NCI-H2196 treated with DMSO at 0.1 percent for 48 hours (cell line): ENCODE measurements at regions not wholly inside any gene's neighbourhood (a gene's known extent, or its start where the extent isn't known, plus 50 kb on each side); places are given as distances from the start of the nearest gene placed in this dataset.

Source experiments
- DNase-seq: peaks from one replicate; lab custom pipeline; 2025; ENCODE audit not compliant: unreplicated experiment; lab: John Stamatoyannopoulos, UW

- no peak for DNase-seq
Observed at GRCh38 chr7:70975754-70976153, 156.2 kb upstream of the GALNT17 start.

- DNase-seq: no peak
Observed at GRCh38 chr7:70986297-70986696, 145.6 kb upstream of the GALNT17 start.

- no peak for DNase-seq
Observed at GRCh38 chr7:70994176-70994575, 137.8 kb upstream of the GALNT17 start.

DNA sequence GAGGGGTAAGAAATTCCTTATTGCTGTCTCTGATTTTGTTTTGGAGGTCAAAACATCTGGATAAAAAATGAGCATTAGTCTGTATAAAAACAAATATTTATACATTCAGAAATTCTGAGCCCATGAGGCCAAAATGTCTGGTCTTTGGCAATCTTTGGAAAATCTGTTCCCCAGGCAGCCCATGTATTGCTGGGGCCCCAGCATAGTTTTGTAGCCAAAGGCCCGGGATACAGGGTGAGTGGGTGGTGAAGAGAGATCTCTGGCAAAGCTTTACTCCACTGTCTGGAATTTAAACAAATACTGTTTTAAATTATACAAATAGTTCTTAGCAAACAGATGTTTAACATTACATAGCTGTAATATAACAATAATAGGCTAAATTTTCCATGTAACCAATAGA lies 134.7 kb upstream of the GALNT17 start:
- DNase-seq: no peak

DNA sequence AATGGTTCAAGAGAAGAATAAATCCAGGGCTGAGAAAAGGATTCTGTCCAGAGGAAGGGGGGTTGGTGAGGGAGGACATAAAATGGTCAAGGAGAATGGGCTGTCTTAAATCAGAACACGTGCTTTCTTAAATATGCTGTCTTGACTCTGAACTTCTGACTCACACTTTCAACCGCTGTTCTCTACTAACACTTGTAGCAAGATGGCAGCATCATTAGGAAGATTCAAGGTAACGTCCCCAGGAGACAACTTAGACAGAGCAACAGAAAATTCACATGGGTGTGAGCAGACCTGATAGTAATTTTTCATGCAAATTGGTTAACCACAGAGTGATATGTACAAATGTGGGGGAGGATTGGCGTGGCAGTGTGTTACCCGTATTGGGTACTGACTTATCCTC lies 126.8 kb upstream of the GALNT17 start:
- DNase-seq: no peak

DNA sequence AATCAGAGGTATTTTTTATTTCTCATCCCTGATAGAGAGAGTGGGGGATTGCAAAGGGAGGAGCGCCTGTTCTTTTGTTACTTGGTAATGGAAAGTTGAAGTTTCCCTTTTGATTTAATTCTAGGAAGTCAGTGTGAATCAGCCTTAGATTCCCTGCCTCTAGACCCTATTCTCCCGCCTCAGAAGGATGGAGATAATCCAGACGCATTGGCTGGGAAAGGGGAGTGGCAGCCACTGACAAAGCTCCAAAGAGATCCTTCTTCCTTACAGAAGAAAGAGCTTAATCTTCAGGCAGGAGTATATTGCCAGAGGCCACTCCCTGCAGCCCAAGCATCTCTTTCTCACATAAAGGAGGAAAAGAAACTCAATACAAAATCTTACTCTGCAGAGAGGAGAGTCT lies 122.3 kb upstream of the GALNT17 start:
- DNase-seq: no peak

DNA sequence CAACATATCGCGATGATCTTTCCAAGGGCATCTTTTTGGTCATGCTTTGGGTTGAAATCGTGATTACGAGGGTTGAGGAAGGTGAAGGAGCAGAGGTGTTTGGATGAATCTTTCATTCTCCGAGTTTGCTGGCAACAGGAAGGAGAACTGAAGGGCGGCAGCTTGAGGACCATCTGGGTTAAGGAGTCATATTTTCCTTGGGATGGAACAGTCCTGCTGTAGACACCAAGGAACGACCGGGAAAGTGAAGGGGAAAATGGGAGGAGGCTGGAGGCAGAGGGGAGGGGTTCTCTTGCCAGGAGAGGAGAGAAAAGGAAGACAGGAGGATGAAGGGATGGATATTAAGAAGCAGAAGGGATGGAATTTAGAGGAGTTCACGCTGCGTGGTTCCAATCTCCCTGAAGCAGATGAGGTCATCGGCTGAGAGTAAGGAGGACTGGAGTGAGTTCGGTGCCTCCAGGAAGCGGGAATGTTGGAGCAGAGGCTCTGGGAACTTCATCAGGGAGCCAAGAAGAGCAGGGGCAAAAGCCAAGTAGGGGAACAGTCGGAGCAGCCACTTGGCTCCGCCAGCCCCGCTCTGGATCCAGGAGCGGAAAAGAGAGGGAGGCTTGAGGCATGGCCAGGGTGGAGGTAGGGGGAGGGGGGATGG lies 116.6 kb upstream of the GALNT17 start:
- DNase-seq: no peak

GRCh38 chr7:71016401-71016800 lies 115.5 kb upstream of the GALNT17 start:
- no peak for DNase-seq

DNA sequence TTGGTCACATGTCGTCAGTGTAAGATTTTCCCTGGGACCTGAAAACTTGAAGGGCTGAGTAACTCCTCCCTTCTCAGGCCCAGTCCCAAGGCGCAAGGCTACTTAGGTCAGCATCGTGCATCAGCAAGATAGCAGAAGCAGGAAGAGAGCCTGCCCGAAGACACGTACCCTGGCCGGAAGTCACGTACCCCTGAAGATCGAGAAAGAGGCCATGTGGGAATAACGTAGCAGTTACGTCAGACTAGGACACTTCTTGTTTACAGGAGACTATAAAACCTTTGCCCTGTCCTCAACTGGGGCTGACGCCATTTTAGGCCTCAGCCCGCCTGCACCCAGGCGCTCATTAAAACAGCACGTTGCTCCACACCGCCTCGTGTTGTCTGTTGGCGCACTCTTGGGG lies 114.3 kb upstream of the GALNT17 start:
- DNase-seq: no peak

DNA sequence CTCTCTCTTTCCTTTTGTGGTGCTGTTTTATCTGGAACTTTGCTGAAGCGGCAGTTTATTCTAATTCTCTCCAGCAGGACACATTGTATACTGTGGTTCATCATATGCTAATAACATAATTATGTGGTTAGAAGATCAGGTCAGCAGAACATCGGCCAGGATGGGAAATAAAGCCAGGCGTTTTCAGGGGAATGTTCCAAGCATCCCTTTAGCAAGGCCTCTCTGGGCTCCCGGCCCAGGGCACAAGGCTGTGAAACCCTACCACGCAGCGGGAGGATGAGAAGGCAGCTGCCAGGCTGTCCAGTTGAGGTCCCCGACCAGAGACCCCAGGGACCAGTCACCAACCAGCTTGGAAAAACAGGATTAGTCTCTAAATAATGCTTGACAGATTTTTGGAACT lies 112.2 kb upstream of the GALNT17 start:
- DNase-seq: no peak

DNA sequence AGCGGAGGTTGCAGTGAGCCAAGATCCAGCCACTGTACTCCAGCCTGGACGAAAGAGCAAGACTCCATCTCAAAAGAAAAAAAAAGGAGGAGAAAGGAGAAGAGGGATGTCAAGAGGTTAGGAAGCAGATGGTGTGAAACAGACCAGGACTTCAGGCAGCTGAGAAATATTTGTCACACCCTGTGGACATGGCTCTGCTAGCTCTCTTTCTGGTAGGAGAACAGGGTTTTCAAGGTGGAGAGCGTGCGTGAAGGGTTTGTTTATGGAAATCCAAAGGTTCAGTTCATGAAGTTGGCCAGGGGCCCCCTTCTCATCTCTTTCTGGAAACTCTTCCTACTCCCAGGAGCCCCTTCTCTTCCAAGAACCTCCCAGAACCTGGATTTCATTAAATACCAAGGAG lies 110.8 kb upstream of the GALNT17 start:
- no peak for DNase-seq

DNA sequence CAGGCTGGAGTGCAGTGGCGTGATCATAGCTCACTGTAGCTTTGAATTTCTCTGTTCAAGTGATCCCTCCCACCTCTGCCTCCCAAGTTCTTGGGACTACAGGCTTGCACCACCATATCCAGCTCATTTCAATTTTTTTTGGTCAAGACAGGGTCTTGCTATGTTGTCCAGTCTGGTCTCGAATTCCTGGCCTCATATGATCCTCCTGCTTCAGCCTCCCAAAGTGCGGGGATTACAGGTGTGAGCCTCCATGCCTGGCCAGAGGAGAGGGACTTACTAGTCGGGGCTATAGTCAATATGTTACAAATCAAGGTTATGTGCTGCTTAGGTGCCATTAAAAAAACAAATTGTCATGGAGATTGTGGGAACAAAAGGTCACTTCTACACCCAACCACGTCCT lies 105.3 kb upstream of the GALNT17 start:
- no peak for DNase-seq

GRCh38 chr7:71034243-71034642 lies 97.7 kb upstream of the GALNT17 start:
- DNase-seq: no peak

- no peak for DNase-seq
Observed at GRCh38 chr7:71042591-71042990, 89.4 kb upstream of the GALNT17 start.

DNA sequence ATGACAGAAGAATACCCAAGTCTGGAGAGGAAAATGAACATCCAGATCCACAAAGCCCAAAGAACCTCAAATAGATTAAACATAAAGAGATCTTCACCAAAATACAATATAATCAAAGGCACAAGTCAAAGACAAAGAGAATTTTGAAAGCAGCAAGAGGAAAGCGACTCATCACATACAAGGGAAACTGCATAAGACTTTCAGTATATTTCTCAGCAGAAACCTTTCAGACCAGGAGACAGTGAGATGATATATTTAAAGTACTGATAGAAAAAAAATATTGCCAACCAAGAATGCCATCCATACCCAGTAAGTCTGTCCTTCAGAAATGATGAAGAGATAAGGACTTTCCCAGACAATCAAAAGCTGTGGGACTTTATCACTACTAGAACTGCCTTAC lies 81.5 kb upstream of the GALNT17 start:
- DNase-seq: no peak

- no peak for DNase-seq
Observed at GRCh38 chr7:71055504-71055903, 76.4 kb upstream of the GALNT17 start.

GRCh38 chr7:71077743-71078476 lies 54.0 kb upstream of the GALNT17 start:
- DNase-seq: no peak
